Nephron (organoid): ENCODE measurements at regions not wholly inside any gene's neighbourhood (a gene's known extent, or its start where the extent isn't known, plus 50 kb on each side); places are given as distances from the start of the nearest gene placed in this dataset.

ENCODE experiments used
- H3K27ac Mint-ChIP-seq, 3 experiments: 2 replicates each; pipeline ENCODE4 v1.8.0; 2020; ENCODE audit warnings: mixed read lengths in 3 of 3, mild to moderate bottlenecking in 2 of 3, moderate library complexity in 1 of 3
- H3K27me3 Mint-ChIP-seq: 2 replicates; pipeline ENCODE4 v1.8.0; 2021; ENCODE audit warnings: low read depth, mild to moderate bottlenecking, moderate library complexity, mixed read lengths
- H3K36me3 Mint-ChIP-seq: 2 replicates; pipeline ENCODE4 v1.8.0; 2020; ENCODE audit warnings: low read depth, mixed read lengths
- H3K4me1 Mint-ChIP-seq: 2 replicates; pipeline ENCODE4 v1.8.0; 2020; ENCODE audit warnings: mixed read lengths
- H3K4me3 Mint-ChIP-seq, 3 experiments: 2 replicates each; pipeline ENCODE4 v1.8.0; 2020; ENCODE audit warnings: mild to moderate bottlenecking in 3 of 3, mixed read lengths in 3 of 3, moderate library complexity in 2 of 3
- H3K9me3 Mint-ChIP-seq: 2 replicates; pipeline ENCODE4 v1.8.0; 2020; ENCODE audit warnings: mixed read lengths
- CTCF ChIP-seq, 3 experiments: fragments of 200-600 bp; sonication (generic); IDR thresholded peaks; one replicate each; pipeline ENCODE4 v1.5.0; 2021; ENCODE audit warnings: antibody characterized with exemption in 3 of 3; ENCODE audit not compliant: unreplicated experiment in 3 of 3

- TF ChIP-seq CTCF (IDR thresholded peaks at IDR 0.05; ENCODE audit: unreplicated experiment in 3 of 3), result no peak
- Mint-ChIP-seq H3K9me3 (peaks cover 2% of the 10 kb centered on the region), H3K36me3 (no peaks in the 10 kb centered on the region), H3K4me3 (no peak overlapping the region), H3K27me3 (no peaks in the 10 kb centered on the region), H3K4me1 (no peaks in the 10 kb centered on the region), H3K27ac (no peak overlapping the region)
Measured at GRCh38 chr5:163988566-163988965, 483.1 kb downstream of the MAT2B start.

GRCh38 chr5:163993126-163993525 lies 487.7 kb downstream of the MAT2B start:
- no peak for TF ChIP-seq CTCF (IDR thresholded peaks at IDR 0.05; ENCODE audit: unreplicated experiment in 3 of 3)
- Mint-ChIP-seq H3K27ac (no peak overlapping the region), H3K4me3 (no peak overlapping the region), H3K4me1 (no peaks in the 10 kb centered on the region), H3K9me3 (peaks cover 5% of the 10 kb centered on the region), H3K27me3 (no peaks in the 10 kb centered on the region), H3K36me3 (peaks cover 3% of the 10 kb centered on the region)

DNA sequence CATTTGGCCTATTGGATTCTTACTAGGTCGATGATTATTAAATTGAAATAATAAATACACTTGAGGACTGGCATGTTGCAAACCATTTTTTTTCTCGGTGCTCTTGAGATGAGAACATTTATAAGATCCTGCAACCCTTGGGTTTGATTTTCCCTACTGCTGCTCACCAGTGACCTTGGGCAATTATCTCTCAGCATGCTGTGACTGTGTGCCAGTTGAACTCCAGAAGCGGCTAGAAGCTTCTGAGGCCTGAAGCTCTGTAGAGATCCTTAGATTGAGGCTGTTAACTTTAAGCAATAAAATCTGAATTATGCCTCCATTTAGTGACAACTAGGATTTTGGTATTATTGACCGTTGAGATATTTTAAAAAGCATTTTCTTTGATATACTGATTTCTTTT lies 489.8 kb downstream of the MAT2B start:
- no peak for TF ChIP-seq CTCF (IDR thresholded peaks at IDR 0.05; ENCODE audit: unreplicated experiment in 3 of 3)
- Mint-ChIP-seq H3K4me3 (no peak overlapping the region), H3K36me3 (peaks cover 3% of the 10 kb centered on the region), H3K9me3 (peaks cover 5% of the 10 kb centered on the region), H3K4me1 (no peaks in the 10 kb centered on the region), H3K27me3 (no peaks in the 10 kb centered on the region), H3K27ac (no peak overlapping the region)

- no peak for TF ChIP-seq CTCF (IDR thresholded peaks at IDR 0.05; ENCODE audit: unreplicated experiment in 3 of 3)
- Mint-ChIP-seq H3K9me3 (peaks cover 5% of the 10 kb centered on the region), H3K36me3 (peaks cover 3% of the 10 kb centered on the region), H3K27ac (no peak overlapping the region), H3K27me3 (no peaks in the 10 kb centered on the region), H3K4me3 (no peak overlapping the region), H3K4me1 (no peaks in the 10 kb centered on the region)
Measured at GRCh38 chr5:163997965-163998364, 492.5 kb downstream of the MAT2B start.

- H3K36me3 Mint-ChIP-seq, result peaks cover 3% of the 10 kb centered on the region
- H3K27me3 Mint-ChIP-seq, result no peaks in the 10 kb centered on the region
- no peak overlapping the region for H3K27ac Mint-ChIP-seq
- no peaks in the 10 kb centered on the region for H3K4me1 Mint-ChIP-seq
- peaks cover 5% of the 10 kb centered on the region for H3K9me3 Mint-ChIP-seq
- no peak for TF ChIP-seq CTCF (IDR thresholded peaks at IDR 0.05; ENCODE audit: unreplicated experiment in 3 of 3)
- H3K4me3 Mint-ChIP-seq, result no peak overlapping the region
Measured at GRCh38 chr5:164000241-164000640, 494.8 kb downstream of the MAT2B start.

DNA sequence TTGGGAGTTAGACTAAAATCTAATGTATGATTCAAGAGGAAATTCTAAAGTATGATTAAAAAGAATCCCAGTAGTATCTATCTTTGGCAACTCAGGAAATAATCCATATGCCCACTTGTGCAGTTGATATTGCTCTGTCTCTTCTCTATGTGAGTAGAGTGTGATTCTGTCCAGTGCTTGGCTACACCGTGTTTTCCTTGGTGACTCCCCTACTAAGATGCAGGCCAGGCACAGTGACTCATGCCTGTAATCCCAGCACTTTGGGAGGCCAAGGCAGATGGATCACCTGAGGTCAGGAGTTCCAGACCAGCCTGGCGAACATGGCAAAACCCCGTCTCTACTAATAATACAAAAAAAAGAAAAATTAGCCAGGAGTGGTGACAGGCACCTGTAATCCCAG lies 495.4 kb downstream of the MAT2B start:
- no peaks in the 10 kb centered on the region for H3K27me3 Mint-ChIP-seq
- no peaks in the 10 kb centered on the region for H3K4me1 Mint-ChIP-seq
- no peak for TF ChIP-seq CTCF (IDR thresholded peaks at IDR 0.05; ENCODE audit: unreplicated experiment in 3 of 3)
- peaks cover 5% of the 10 kb centered on the region for H3K9me3 Mint-ChIP-seq
- H3K4me3 Mint-ChIP-seq, result no peak overlapping the region
- H3K27ac Mint-ChIP-seq, result no peak overlapping the region
- H3K36me3 Mint-ChIP-seq, result peaks cover 3% of the 10 kb centered on the region
